Sigmoid colon (tissue), 4 donors: ENCODE measurements at regions not wholly inside any gene's neighbourhood (a gene's known extent, or its start where the extent isn't known, plus 50 kb on each side); places are given as distances from the start of the nearest gene placed in this dataset.

Experiments used
- CTCF ChIP-seq, 4 experiments: fragments of 450-650 bp in 3 of 4; fragments of 200-600 bp in 1 of 4; IDR thresholded peaks; one replicate each; pipeline ENCODE4 v1.5.1; 2016 to 2019; ENCODE audit warnings: antibody characterized with exemption in 4 of 4, mild to moderate bottlenecking in 3 of 4, moderate library complexity in 2 of 4
- EP300 ChIP-seq, 4 donors: sonication (generic); formaldehyde crosslinking; IDR thresholded peaks; one replicate each; pipeline ENCODE4 v1.6.1; 2017; ENCODE audit warnings: antibody characterized with exemption in 4 of 4
- POLR2A ChIP-seq, 2 donors: fragments of 450-650 bp; IDR thresholded peaks; one replicate each; pipeline ENCODE4 v1.6.1; 2016; ENCODE audit warnings: antibody characterized with exemption in 2 of 2, mild to moderate bottlenecking in 2 of 2, moderate library complexity in 2 of 2
- POLR2AphosphoS5 ChIP-seq, 4 donors: sonication (generic); formaldehyde crosslinking; IDR thresholded peaks; one replicate each; pipeline ENCODE4 v1.6.1; 2017; ENCODE audit warnings: antibody characterized with exemption in 4 of 4

GRCh38 chr7:89695241-89695640 lies 459.0 kb upstream of the STEAP1 start:
- no peak for TF ChIP-seq CTCF (IDR thresholded peaks at IDR 0.05)
- no peak for TF ChIP-seq POLR2A (IDR thresholded peaks at IDR 0.05)
- no peak for TF ChIP-seq POLR2AphosphoS5 (IDR thresholded peaks at IDR 0.05)
- TF ChIP-seq EP300 (IDR thresholded peaks at IDR 0.05) = no peak
